Gastrocnemius medialis (tissue), 4 donors: ENCODE measurements at regions not wholly inside any gene's neighbourhood (a gene's known extent, or its start where the extent isn't known, plus 50 kb on each side); places are given as distances from the start of the nearest gene placed in this dataset.
A peak's percentile ranks its signal among the peaks of the same experiment; 100 is the strongest.

Experiments used
- ATAC-seq, 2 donors: fragments of 150-250 bp; one replicate each; pipeline ENCODE4 v1.9.1; 2016
- DNase-seq, 2 donors: peaks; one replicate each; pipeline ENCODE4 v3.0.0-alpha.2; 2019
- H3K27ac ChIP-seq, 4 donors: fragments of 200-600 bp; sonication (generic); 1 replicate in 1 of 4; 2 replicates in 3 of 4; pipeline ENCODE4 v1.5.1; 2016 to 2018; ENCODE audit warnings: mild to moderate bottlenecking in 2 of 4, moderate library complexity in 1 of 4
- H3K27me3 ChIP-seq, 3 donors: fragments of 200-600 bp; sonication (generic) in 2 of 3; 1 replicate in 1 of 3; 2 replicates in 2 of 3; pipeline versions ENCODE4 v1.5.1 to v1.6.0; 2016 to 2019; ENCODE audit warnings: mild to moderate bottlenecking in 1 of 3, moderate library complexity in 1 of 3
- H3K36me3 ChIP-seq, 2 donors: fragments of 200-600 bp; sonication (generic) in 1 of 2; one replicate each; pipeline ENCODE4 v1.5.1; 2017 to 2018
- H3K4me1 ChIP-seq, 2 donors: fragments of 200-600 bp; sonication (generic) in 1 of 2; one replicate each; pipeline ENCODE4 v1.5.1; 2016 to 2017; ENCODE audit warnings: mild to moderate bottlenecking in 2 of 2
- H3K4me3 ChIP-seq, 4 donors: fragments of 200-600 bp; sonication (generic) in 3 of 4; 1 replicate in 1 of 4; 2 replicates in 3 of 4; pipeline ENCODE4 v1.5.1; 2016 to 2019; ENCODE audit warnings: mild to moderate bottlenecking in 2 of 4
- H3K9me3 ChIP-seq, 3 donors: fragments of 200-600 bp; sonication (generic) in 2 of 3; 1 replicate in 1 of 3; 2 replicates in 2 of 3; pipeline ENCODE4 v1.5.1; 2016 to 2019
- CTCF ChIP-seq, 5 experiments: fragments of 450-650 bp in 3 of 5; fragments of 200-600 bp in 2 of 5; sonication (generic) in 2 of 5; IDR thresholded peaks in 4 of 5; conservative IDR thresholded peaks in 1 of 5; 1 replicate in 4 of 5; 2 replicates in 1 of 5; pipeline ENCODE4 v1.5.1; 2016 to 2019; ENCODE audit warnings: antibody characterized with exemption in 5 of 5, mild to moderate bottlenecking in 3 of 5, moderate library complexity in 3 of 5
- POLR2A ChIP-seq, 2 donors: fragments of 450-650 bp; IDR thresholded peaks; one replicate each; pipeline ENCODE4 v1.6.1; 2017; ENCODE audit warnings: antibody characterized with exemption in 2 of 2, mild to moderate bottlenecking in 2 of 2, moderate library complexity in 2 of 2
- in situ Hi-C, 4 donors: fragments of 200-750 bp; cut with MboI; loops; one replicate each; pipeline versions ENCODE4 v1.15.0 to v1.8.0; 2017; ENCODE audit warnings: low sequenced_read_pairs in 4 of 4
- intact Hi-C: fragments of 100-400 bp; cut with DNase I; formaldehyde crosslinking; loops from one replicate; pipeline ENCODE4 v1.15.1; 2023; ENCODE audit warnings: low total_unique reads

- TF ChIP-seq POLR2A (IDR thresholded peaks at IDR 0.05) (no peak), CTCF (IDR thresholded peaks at IDR 0.05 in 4 of 5, conservative IDR thresholded peaks at IDR 0.05 in 1 of 5) (no peak)
- H3K4me3 ChIP-seq: no peak overlapping the region
- no peaks in the 10 kb centered on the region for H3K9me3 ChIP-seq
- peak; percentile 62 to 73 for ATAC-seq
- in situ Hi-C loops: no loop called here
- no peaks in the 10 kb centered on the region for H3K27me3 ChIP-seq
- no peak overlapping the region for H3K27ac ChIP-seq
- no peaks in the 10 kb centered on the region for H3K36me3 ChIP-seq
- intact Hi-C loops: no loop called here
- H3K4me1 ChIP-seq: no peaks in the 10 kb centered on the region
- no peak for DNase-seq
Observed at GRCh38 chr1:38114241-38115026, 67.8 kb upstream of the POU3F1 start.

GRCh38 chr1:38113159-38113666 lies 66.6 kb upstream of the POU3F1 start:
- H3K4me1 ChIP-seq: no peaks in the 10 kb centered on the region
- intact Hi-C loops: no loop called here
- H3K9me3 ChIP-seq: no peaks in the 10 kb centered on the region
- ATAC-seq (no peak), DNase-seq (no peak)
- no peak overlapping the region for H3K27ac ChIP-seq
- in situ Hi-C loops: no loop called here
- H3K27me3 ChIP-seq: no peaks in the 10 kb centered on the region
- H3K36me3 ChIP-seq: no peaks in the 10 kb centered on the region
- TF ChIP-seq CTCF (IDR thresholded peaks at IDR 0.05 in 4 of 5, conservative IDR thresholded peaks at IDR 0.05 in 1 of 5) (no peak), POLR2A (IDR thresholded peaks at IDR 0.05) (no peak)
- H3K4me3 ChIP-seq: no peak overlapping the region

GRCh38 chr1:38111589-38111988 lies 65.0 kb upstream of the POU3F1 start:
- ATAC-seq: no peak
- no peak for DNase-seq
- Histone ChIP-seq H3K9me3 (no peaks in the 10 kb centered on the region), H3K27ac (no peak overlapping the region), H3K4me3 (no peak overlapping the region), H3K27me3 (no peaks in the 10 kb centered on the region), H3K36me3 (no peaks in the 10 kb centered on the region), H3K4me1 (no peaks in the 10 kb centered on the region)
- in situ Hi-C loops (no loop called here), intact Hi-C loops (no loop called here)
- TF ChIP-seq CTCF (IDR thresholded peaks at IDR 0.05 in 4 of 5, conservative IDR thresholded peaks at IDR 0.05 in 1 of 5): no peak
- TF ChIP-seq POLR2A (IDR thresholded peaks at IDR 0.05): no peak

- intact Hi-C loops (no loop called here), in situ Hi-C loops (no loop called here)
- TF ChIP-seq POLR2A (IDR thresholded peaks at IDR 0.05) (no peak), CTCF (IDR thresholded peaks at IDR 0.05 in 4 of 5, conservative IDR thresholded peaks at IDR 0.05 in 1 of 5) (no peak)
- no peaks in the 10 kb centered on the region for H3K36me3 ChIP-seq
- no peak overlapping the region for H3K27ac ChIP-seq
- H3K9me3 ChIP-seq: no peaks in the 10 kb centered on the region
- H3K4me3 ChIP-seq: no peak overlapping the region
- H3K27me3 ChIP-seq: no peaks in the 10 kb centered on the region
- no peak for ATAC-seq
- DNase-seq: no peak
- no peaks in the 10 kb centered on the region for H3K4me1 ChIP-seq
Observed at GRCh38 chr1:38105267-38105666, 58.7 kb upstream of the POU3F1 start.
